Spleen (tissue), 11 donors: ENCODE measurements at regions not wholly inside any gene's neighbourhood (a gene's known extent, or its start where the extent isn't known, plus 50 kb on each side); places are given as distances from the start of the nearest gene placed in this dataset.

Source experiments
- DNase-seq: peaks from one replicate; pipeline ENCODE4 v3.0.0-alpha.2; 2020
- H3K27ac ChIP-seq, 8 donors: fragments of 200-600 bp; sonication (generic) in 7 of 8; 1 replicate in 4 of 8; 2 replicates in 4 of 8; pipeline versions ENCODE4 v1.5.0 to v1.8.0; 2016 to 2021; ENCODE audit warnings: inconsistent platforms in 4 of 8, mild to moderate bottlenecking in 4 of 8, moderate library complexity in 1 of 8
- H3K27me3 ChIP-seq, 7 donors: fragments of 200-600 bp; sonication (generic) in 6 of 7; replicated peaks in 1 of 7; 1 replicate in 4 of 7; 2 replicates in 3 of 7; pipeline versions ENCODE4 v1.5.0 to v1.8.0; 2016 to 2021; ENCODE audit warnings: inconsistent platforms in 3 of 7, mild to moderate bottlenecking in 1 of 7
- H3K36me3 ChIP-seq, 6 donors: fragments of 200-600 bp; sonication (generic) in 5 of 6; 1 replicate in 4 of 6; 2 replicates in 2 of 6; pipeline versions ENCODE4 v1.5.0 to v1.8.0; 2016 to 2021; ENCODE audit warnings: inconsistent platforms in 2 of 6
- H3K4me1 ChIP-seq, 6 donors: fragments of 200-600 bp; sonication (generic) in 5 of 6; 1 replicate in 3 of 6; 2 replicates in 3 of 6; pipeline versions ENCODE4 v1.5.0 to v1.8.0; 2016 to 2021; ENCODE audit warnings: inconsistent platforms in 3 of 6
- H3K4me3 ChIP-seq, 8 donors: fragments of 200-600 bp; sonication (generic) in 7 of 8; 1 replicate in 4 of 8; 2 replicates in 4 of 8; pipeline versions ENCODE4 v1.5.0 to v1.8.0; 2016 to 2021; ENCODE audit warnings: inconsistent platforms in 4 of 8, mild to moderate bottlenecking in 4 of 8, moderate library complexity in 2 of 8
- H3K9me3 ChIP-seq, 8 donors: fragments of 200-600 bp; sonication (generic) in 7 of 8; 1 replicate in 4 of 8; 2 replicates in 4 of 8; pipeline versions ENCODE4 v1.5.0 to v1.8.0; 2016 to 2021; ENCODE audit warnings: inconsistent platforms in 4 of 8
- CTCF ChIP-seq, 11 experiments: fragments of 200-600 bp in 7 of 11; fragments of 450-650 bp in 4 of 11; sonication (generic) in 4 of 11; IDR thresholded peaks in 8 of 11; conservative IDR thresholded peaks in 3 of 11; 1 replicate in 7 of 11; 2 replicates in 4 of 11; pipeline versions ENCODE4 v1.4.0 to v1.8.0; 2016 to 2021; ENCODE audit warnings: antibody characterized with exemption in 11 of 11, inconsistent platforms in 4 of 11, mild to moderate bottlenecking in 1 of 11
- POLR2A ChIP-seq, 3 donors: fragments of 450-650 bp; IDR thresholded peaks; one replicate each; pipeline ENCODE4 v1.5.1; 2017; ENCODE audit warnings: antibody characterized with exemption in 3 of 3, mild to moderate bottlenecking in 1 of 3
- POLR2AphosphoS5 ChIP-seq, 3 donors: sonication (generic); formaldehyde crosslinking; IDR thresholded peaks; one replicate each; pipeline ENCODE4 v1.5.1; 2017; ENCODE audit warnings: antibody characterized with exemption in 3 of 3
- WGBS, 5 donors: extraction: QIAGEN DNeasy Blood & Tissue Kit in 3 of 5; methylation state at CpG; one replicate each; pipeline versions ENCODE4 v1.1.5 to v1.1.7; 2013 to 2018; 5-methylcytosine and 5-hydroxymethylcytosine counted together
- intact Hi-C: fragments of 100-400 bp; cut with DNase I; formaldehyde crosslinking; loops from one replicate; pipeline ENCODE4 v1.15.0; 2023; ENCODE audit warnings: low total_unique reads
- donor health status: healthy with polysubstance abuse.
- donor health status: DM: no; HTN: no; CAD: no; lungs with moderate emphysema.
- donor health status: DM: no; HTN: no; CAD: no.
- donor health status: Bipolar disorder and iron deficiency.
- donor health status: healthy.
- donor health status: DM: no; HTN: no; CAD: no.
- donor health status: DM: yes; HTN: yes; CAD: no.

- DNase-seq: no peak
- H3K4me3 ChIP-seq: no peak overlapping the region
- H3K36me3 ChIP-seq: no peaks in the 10 kb centered on the region
- H3K4me1 ChIP-seq: peaks cover 0 to 7% (median 0%) of the 10 kb centered on the region in 6 donors
- H3K27me3 ChIP-seq: no peaks in the 10 kb centered on the region
- WGBS, 5 donors: 62 to 79% (median 74%) methylated on average over 2 of the region's 2 CpGs
- no peak overlapping the region for H3K27ac ChIP-seq
- TF ChIP-seq CTCF (IDR thresholded peaks at IDR 0.05 in 8 of 11, conservative IDR thresholded peaks at IDR 0.05 in 3 of 11) (no peak), POLR2AphosphoS5 (IDR thresholded peaks at IDR 0.05) (no peak), POLR2A (IDR thresholded peaks at IDR 0.05) (no peak)
- no peaks in the 10 kb centered on the region for H3K9me3 ChIP-seq
- intact Hi-C loops: no loop called here
These were observed 90.2 kb upstream of the CARD18 start for GRCh38 chr11:105229761-105230160.

GRCh38 chr11:105229257-105229656 lies 89.7 kb upstream of the CARD18 start:
- peaks cover 0 to 7% (median 0%) of the 10 kb centered on the region in 6 donors for H3K4me1 ChIP-seq
- H3K36me3 ChIP-seq: no peaks in the 10 kb centered on the region
- intact Hi-C loops: no loop called here
- TF ChIP-seq POLR2AphosphoS5 (IDR thresholded peaks at IDR 0.05) (no peak), POLR2A (IDR thresholded peaks at IDR 0.05) (no peak), CTCF (IDR thresholded peaks at IDR 0.05 in 8 of 11, conservative IDR thresholded peaks at IDR 0.05 in 3 of 11) (no peak)
- DNase-seq: no peak
- no peaks in the 10 kb centered on the region for H3K27me3 ChIP-seq
- H3K9me3 ChIP-seq: no peaks in the 10 kb centered on the region
- H3K27ac ChIP-seq: no peak overlapping the region
- 86 to 92% (median 88%) methylated on average over 2 of the region's 2 CpGs for WGBS, 5 donors
- no peak overlapping the region for H3K4me3 ChIP-seq

GRCh38 chr11:105227363-105227762 lies 87.8 kb upstream of the CARD18 start:
- intact Hi-C loops: no loop called here
- Histone ChIP-seq H3K4me3 (no peak overlapping the region), H3K9me3 (no peaks in the 10 kb centered on the region), H3K27ac (peak overlapping the region in 1 of 8 donors; percentile 22), H3K36me3 (no peaks in the 10 kb centered on the region), H3K4me1 (no peaks in the 10 kb centered on the region), H3K27me3 (no peaks in the 10 kb centered on the region)
- no peak for TF ChIP-seq CTCF (IDR thresholded peaks at IDR 0.05 in 8 of 11, conservative IDR thresholded peaks at IDR 0.05 in 3 of 11)
- no peak for TF ChIP-seq POLR2A (IDR thresholded peaks at IDR 0.05)
- no peak for DNase-seq

GRCh38 chr11:105226766-105227165 lies 87.2 kb upstream of the CARD18 start:
- Histone ChIP-seq H3K27me3 (no peaks in the 10 kb centered on the region), H3K4me3 (no peak overlapping the region), H3K27ac (no peak overlapping the region), H3K9me3 (no peaks in the 10 kb centered on the region), H3K36me3 (no peaks in the 10 kb centered on the region), H3K4me1 (no peaks in the 10 kb centered on the region)
- WGBS, 5 donors: 54 to 80% (median 66%) methylated on average over 2 of the region's 2 CpGs
- no peak for DNase-seq
- intact Hi-C loops: no loop called here
- TF ChIP-seq POLR2A (IDR thresholded peaks at IDR 0.05) (no peak), POLR2AphosphoS5 (IDR thresholded peaks at IDR 0.05) (no peak), CTCF (IDR thresholded peaks at IDR 0.05 in 8 of 11, conservative IDR thresholded peaks at IDR 0.05 in 3 of 11) (no peak)
